Left lung (tissue), 4 donors: ENCODE measurements at regions not wholly inside any gene's neighbourhood (a gene's known extent, or its start where the extent isn't known, plus 50 kb on each side); places are given as distances from the start of the nearest gene placed in this dataset.
"Not testable (repeated sequence)": the region's sequence is repeated elsewhere in the genome, so short reads cannot be mapped to it uniquely, and the experiment has no call there.

Source experiments
- ATAC-seq: fragments of 200-7000 bp; cut with Tn5 transposase; one replicate; pipeline ENCODE4 v1.9.1; 2020; ENCODE audit warnings: moderate library complexity
- DNase-seq, 4 donors: peaks; one replicate each; pipeline ENCODE4 v3.0.0-alpha.2; 2013 to 2020
- H3K27ac ChIP-seq, 2 donors: fragments of 200-600 bp; sonication (generic) in 1 of 2; one replicate each; pipeline versions ENCODE4 v1.5.0 to v1.8.0; 2020 to 2021
- H3K27me3 ChIP-seq, 2 donors: fragments of 200-600 bp; sonication (generic) in 1 of 2; one replicate each; pipeline versions ENCODE4 v1.5.0 to v1.8.0; 2020 to 2021
- H3K36me3 ChIP-seq, 2 donors: fragments of 200-600 bp; sonication (generic) in 1 of 2; one replicate each; pipeline versions ENCODE4 v1.5.0 to v1.8.0; 2020 to 2021
- H3K4me1 ChIP-seq, 2 donors: fragments of 200-600 bp; one replicate each; pipeline ENCODE4 v1.8.0; 2021
- H3K4me3 ChIP-seq, 2 donors: fragments of 200-600 bp; sonication (generic) in 1 of 2; one replicate each; pipeline versions ENCODE4 v1.5.0 to v1.8.0; 2020 to 2021; ENCODE audit warnings: mild to moderate bottlenecking in 1 of 2
- H3K9me3 ChIP-seq, 2 donors: fragments of 200-600 bp; sonication (generic) in 1 of 2; one replicate each; pipeline versions ENCODE4 v1.5.0 to v1.8.0; 2020 to 2021
- CTCF ChIP-seq, 2 donors: fragments of 200-600 bp; sonication (generic) in 1 of 2; IDR thresholded peaks; one replicate each; pipeline versions ENCODE4 v1.5.0 to v1.8.0; 2021; ENCODE audit warnings: antibody characterized with exemption in 2 of 2
- intact Hi-C, 2 donors: fragments of 100-400 bp; cut with DNase I; formaldehyde crosslinking; loops; one replicate each; pipeline versions ENCODE4 v1.11.2 to v1.14.2; 2022
- donor health status: DM: no; HTN: yes; CAD: no.
- donor health status: DM: no; HTN: no; CAD: no.

- Histone ChIP-seq H3K27me3 (no peaks in the 10 kb centered on the region), H3K27ac (no peak overlapping the region), H3K4me1 (no peaks in the 10 kb centered on the region), H3K36me3 (no peaks in the 10 kb centered on the region), H3K9me3 (no peaks in the 10 kb centered on the region), H3K4me3 (no peak overlapping the region)
- ATAC-seq = no peak
- no peak for TF ChIP-seq CTCF (IDR thresholded peaks at IDR 0.05)
- intact Hi-C loops = no loop called here
- DNase-seq = no peak
These were observed 97.4 kb downstream of the EMB start for GRCh38 chr5:50343715-50344114.

GRCh38 chr5:50340757-50341156 is 100.3 kb downstream of the EMB start:
- Histone ChIP-seq H3K9me3 (no peaks in the 10 kb centered on the region), H3K27ac (no peak overlapping the region), H3K27me3 (no peaks in the 10 kb centered on the region), H3K4me1 (no peaks in the 10 kb centered on the region), H3K4me3 (no peak overlapping the region), H3K36me3 (no peaks in the 10 kb centered on the region)
- ATAC-seq (no peak), DNase-seq (no peak)
- intact Hi-C loops = no loop called here
- no peak for TF ChIP-seq CTCF (IDR thresholded peaks at IDR 0.05)

- ATAC-seq, intact Hi-C loops, H3K4me3 ChIP-seq, H3K36me3 ChIP-seq, DNase-seq, H3K27me3 ChIP-seq, H3K27ac ChIP-seq, H3K4me1 ChIP-seq, H3K9me3 ChIP-seq: not testable (repeated sequence)
These were observed 110.5 kb downstream of the EMB start for GRCh38 chr5:50330633-50331032.

GRCh38 chr5:50328193-50328729 is 112.8 kb downstream of the EMB start:
- Histone ChIP-seq H3K36me3 (no peaks in the 10 kb centered on the region), H3K4me1 (no peaks in the 10 kb centered on the region), H3K27me3 (no peaks in the 10 kb centered on the region), H3K9me3 (peaks cover 0 to 2% of the 10 kb centered on the region in 2 donors), H3K27ac (no peak overlapping the region), H3K4me3 (no peak overlapping the region)
- intact Hi-C loops = no loop called here
- ATAC-seq (no peak), DNase-seq (no peak)
- no peak for TF ChIP-seq CTCF (IDR thresholded peaks at IDR 0.05)

- Histone ChIP-seq H3K9me3 (peaks cover 0 to 2% of the 10 kb centered on the region in 2 donors), H3K36me3 (no peaks in the 10 kb centered on the region), H3K4me1 (no peaks in the 10 kb centered on the region), H3K27ac (no peak overlapping the region), H3K4me3 (no peak overlapping the region), H3K27me3 (no peaks in the 10 kb centered on the region)
- TF ChIP-seq CTCF (IDR thresholded peaks at IDR 0.05) = peak; percentile 47 to 57
- intact Hi-C loops = no loop called here
- DNase-seq = no peak
- ATAC-seq = peak; percentile 70
These were observed 115.8 kb downstream of the EMB start for GRCh38 chr5:50325237-50325832.
